ENCODE measurements at regions not wholly inside any gene's neighbourhood (a gene's known extent, or its start where the extent isn't known, plus 50 kb on each side); places are given as distances from the start of the nearest gene placed in this dataset.

DNA sequence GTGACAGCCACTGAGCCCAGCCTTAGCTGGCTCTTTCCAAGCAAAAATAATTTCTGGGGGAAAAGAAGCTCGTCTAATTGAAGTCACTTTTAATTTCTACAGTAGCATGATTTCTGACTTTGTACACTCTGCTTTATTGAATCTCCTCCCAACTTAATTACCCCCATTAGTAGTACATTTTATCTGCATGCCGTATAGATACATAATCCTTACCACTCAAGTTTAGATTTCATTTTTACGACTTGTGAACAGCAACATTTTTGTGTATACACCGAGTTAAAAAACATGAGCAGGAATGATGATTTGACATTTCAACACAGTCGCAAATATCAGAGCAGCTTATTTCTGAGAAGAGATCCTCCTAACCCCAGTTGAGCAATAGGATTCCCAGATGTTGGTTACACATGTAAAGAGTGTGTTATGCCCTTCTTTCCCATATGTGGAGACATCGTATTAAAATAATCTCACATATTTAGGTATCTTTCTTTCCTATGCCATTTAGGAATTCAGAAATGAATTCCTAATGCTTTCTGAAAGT lies 127.3 kb upstream of the MTHFD1L start:
- Histone ChIP-seq H3K36me3 (ENCODE audit: insufficient read depth, low read length) (no peaks in the 10 kb centered on the region), H3K4me3 (ENCODE audit: insufficient read depth, low read length) (no peak overlapping the region), H3K27ac (ENCODE audit: low read depth, low read length) (no peak overlapping the region), H3K27me3 (ENCODE audit: insufficient read depth, low read length) (peaks cover 10% of the 10 kb centered on the region), H3K79me2 (ENCODE audit: insufficient read depth, low read length) (no peaks in the 10 kb centered on the region), H3K9me3 (ENCODE audit: low read depth, low read length) (no peaks in the 10 kb centered on the region), H4K20me1 (ENCODE audit: insufficient read depth, low read length) (no peaks in the 10 kb centered on the region), H3K4me2 (ENCODE audit: insufficient read depth, low read length) (no peak overlapping the region), H3K4me1 (ENCODE audit: insufficient read depth, low read length) (no peaks in the 10 kb centered on the region), H2AFZ (ENCODE audit: low read length) (no peak overlapping the region)
- TF ChIP-seq, protein P1, sequence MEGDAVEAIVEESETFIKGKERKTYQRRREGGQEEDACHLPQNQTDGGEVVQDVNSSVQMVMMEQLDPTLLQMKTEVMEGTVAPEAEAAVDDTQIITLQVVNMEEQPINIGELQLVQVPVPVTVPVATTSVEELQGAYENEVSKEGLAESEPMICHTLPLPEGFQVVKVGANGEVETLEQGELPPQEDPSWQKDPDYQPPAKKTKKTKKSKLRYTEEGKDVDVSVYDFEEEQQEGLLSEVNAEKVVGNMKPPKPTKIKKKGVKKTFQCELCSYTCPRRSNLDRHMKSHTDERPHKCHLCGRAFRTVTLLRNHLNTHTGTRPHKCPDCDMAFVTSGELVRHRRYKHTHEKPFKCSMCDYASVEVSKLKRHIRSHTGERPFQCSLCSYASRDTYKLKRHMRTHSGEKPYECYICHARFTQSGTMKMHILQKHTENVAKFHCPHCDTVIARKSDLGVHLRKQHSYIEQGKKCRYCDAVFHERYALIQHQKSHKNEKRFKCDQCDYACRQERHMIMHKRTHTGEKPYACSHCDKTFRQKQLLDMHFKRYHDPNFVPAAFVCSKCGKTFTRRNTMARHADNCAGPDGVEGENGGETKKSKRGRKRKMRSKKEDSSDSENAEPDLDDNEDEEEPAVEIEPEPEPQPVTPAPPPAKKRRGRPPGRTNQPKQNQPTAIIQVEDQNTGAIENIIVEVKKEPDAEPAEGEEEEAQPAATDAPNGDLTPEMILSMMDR (IDR thresholded peaks at IDR 0.05; ENCODE audit: extremely low read depth, low read depth, low read length): no peak
- DNase-seq (ENCODE audit: insufficient read length, low spot score, missing footprints): no peak

DNA sequence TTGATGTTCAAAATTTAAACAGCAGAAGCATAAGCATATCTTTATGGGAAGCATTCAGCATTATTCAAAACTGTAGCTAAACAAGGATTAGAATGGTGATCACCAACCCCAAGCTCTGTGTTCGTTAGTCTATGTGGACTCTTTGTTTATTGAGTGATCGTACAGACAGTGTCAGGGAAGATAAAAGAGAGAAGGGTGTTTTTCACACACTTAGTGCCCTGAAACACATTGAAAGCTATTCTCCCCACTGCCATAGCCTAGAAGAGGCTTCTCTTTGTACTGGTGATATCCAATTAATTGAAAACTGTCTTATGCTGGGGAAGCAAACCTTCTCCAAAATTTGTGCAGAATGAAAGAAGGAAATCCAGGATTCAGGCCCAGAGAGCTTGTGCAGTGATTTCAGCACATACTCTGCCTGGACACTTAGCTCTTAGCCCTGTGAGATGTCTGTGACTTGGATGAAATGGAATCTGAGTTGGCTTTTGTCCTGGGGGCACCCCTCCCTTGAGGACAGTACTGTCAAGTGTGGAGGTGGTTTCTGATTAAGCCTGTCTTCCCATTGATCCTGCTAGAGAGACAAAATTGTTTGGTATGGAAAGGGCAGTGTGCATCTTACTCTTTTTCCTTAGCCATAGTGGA lies 125.7 kb upstream of the MTHFD1L start:
- TF ChIP-seq, protein P1 (IDR thresholded peaks at IDR 0.05; ENCODE audit: extremely low read depth, low read depth, low read length): no peak
- no peaks in the 10 kb centered on the region for H4K20me1 ChIP-seq (ENCODE audit: insufficient read depth, low read length)
- peaks cover 6% of the 10 kb centered on the region for H3K27me3 ChIP-seq (ENCODE audit: insufficient read depth, low read length)
- H2AFZ ChIP-seq (ENCODE audit: low read length): no peak overlapping the region
- H3K79me2 ChIP-seq (ENCODE audit: insufficient read depth, low read length): no peaks in the 10 kb centered on the region
- no peak overlapping the region for H3K27ac ChIP-seq (ENCODE audit: low read depth, low read length)
- H3K4me1 ChIP-seq (ENCODE audit: insufficient read depth, low read length): no peaks in the 10 kb centered on the region
- H3K4me3 ChIP-seq (ENCODE audit: insufficient read depth, low read length): no peak overlapping the region
- no peak for DNase-seq (ENCODE audit: insufficient read length, low spot score, missing footprints)
- no peak overlapping the region for H3K4me2 ChIP-seq (ENCODE audit: insufficient read depth, low read length)
- H3K9me3 ChIP-seq (ENCODE audit: low read depth, low read length): no peaks in the 10 kb centered on the region
- no peaks in the 10 kb centered on the region for H3K36me3 ChIP-seq (ENCODE audit: insufficient read depth, low read length)

GRCh38 chr6:150740453-150740852 lies 125.0 kb upstream of the MTHFD1L start:
- Histone ChIP-seq H3K27me3 (ENCODE audit: insufficient read depth, low read length) (peaks cover 6% of the 10 kb centered on the region), H3K27ac (ENCODE audit: low read depth, low read length) (no peak overlapping the region), H3K36me3 (ENCODE audit: insufficient read depth, low read length) (no peaks in the 10 kb centered on the region), H3K4me1 (ENCODE audit: insufficient read depth, low read length) (no peaks in the 10 kb centered on the region), H2AFZ (ENCODE audit: low read length) (no peak overlapping the region), H3K4me3 (ENCODE audit: insufficient read depth, low read length) (no peak overlapping the region), H3K4me2 (ENCODE audit: insufficient read depth, low read length) (no peak overlapping the region), H3K79me2 (ENCODE audit: insufficient read depth, low read length) (no peaks in the 10 kb centered on the region), H3K9me3 (ENCODE audit: low read depth, low read length) (no peaks in the 10 kb centered on the region), H4K20me1 (ENCODE audit: insufficient read depth, low read length) (no peaks in the 10 kb centered on the region)
- TF ChIP-seq, protein P1 (IDR thresholded peaks at IDR 0.05; ENCODE audit: extremely low read depth, low read depth, low read length): no peak
- no peak for DNase-seq (ENCODE audit: insufficient read length, low spot score, missing footprints)

DNA sequence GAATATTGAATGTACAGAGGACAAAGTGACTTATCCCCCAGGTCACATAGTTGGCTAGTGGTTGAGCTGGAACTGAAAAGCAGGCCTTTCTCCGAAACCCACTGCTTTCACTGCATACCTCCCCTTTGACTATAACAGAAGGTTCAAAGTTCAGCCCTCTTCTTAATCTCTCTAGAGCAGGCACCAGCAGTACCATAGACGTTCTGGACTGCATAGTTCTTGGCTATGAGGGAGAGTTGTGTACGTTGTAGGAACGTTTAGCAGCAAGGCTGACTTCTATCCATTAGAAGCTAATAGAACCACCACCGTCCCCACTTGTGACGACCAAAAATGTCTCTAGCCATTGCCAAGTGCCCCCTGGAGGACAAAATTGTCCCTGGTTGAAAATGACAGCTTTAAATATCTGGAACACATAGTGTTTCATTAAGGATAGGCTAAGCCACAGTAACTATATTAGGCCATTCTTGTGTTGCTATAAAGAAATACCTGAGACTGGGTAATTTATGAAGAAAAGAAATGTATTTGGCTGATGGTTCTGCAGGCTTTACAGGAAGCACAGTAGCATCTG lies 123.8 kb upstream of the MTHFD1L start:
- Histone ChIP-seq H3K4me3 (ENCODE audit: insufficient read depth, low read length) (no peak overlapping the region), H3K27me3 (ENCODE audit: insufficient read depth, low read length) (peaks cover 8% of the 10 kb centered on the region), H3K4me1 (ENCODE audit: insufficient read depth, low read length) (no peaks in the 10 kb centered on the region), H4K20me1 (ENCODE audit: insufficient read depth, low read length) (no peaks in the 10 kb centered on the region), H2AFZ (ENCODE audit: low read length) (no peak overlapping the region), H3K4me2 (ENCODE audit: insufficient read depth, low read length) (no peak overlapping the region), H3K27ac (ENCODE audit: low read depth, low read length) (no peak overlapping the region), H3K9me3 (ENCODE audit: low read depth, low read length) (no peaks in the 10 kb centered on the region), H3K79me2 (ENCODE audit: insufficient read depth, low read length) (no peaks in the 10 kb centered on the region), H3K36me3 (ENCODE audit: insufficient read depth, low read length) (no peaks in the 10 kb centered on the region)
- TF ChIP-seq, protein P1 (IDR thresholded peaks at IDR 0.05; ENCODE audit: extremely low read depth, low read depth, low read length): peak; percentile 29
- DNase-seq (ENCODE audit: insufficient read length, low spot score, missing footprints): no peak

All from osteoblast (primary cell).